GM12878 (cell line): ENCODE measurements at regions not wholly inside any gene's neighbourhood (a gene's known extent, or its start where the extent isn't known, plus 50 kb on each side); places are given as distances from the start of the nearest gene placed in this dataset.

Experiments used
- ATAC-seq: fragments of 200-7000 bp; cut with Tn5 transposase; 3 replicates; pipeline ENCODE4 v1.9.1; 2020; ENCODE audit warnings: mild to moderate bottlenecking, moderate library complexity
- BruUV-seq: library from RNA; stranded (reverse); fragments of 400-500 nt; replicated peaks from 2 replicates; lab custom pipeline; 2021; lab: Mats Ljungman, UMichigan
- CTCF ChIA-PET: fragments of 300-600 bp; sonication (Branson Sonifier 250); formaldehyde crosslinking; extraction: SDS; loops from one replicate; lab custom pipeline; 2021; ENCODE audit warnings: inconsistent platforms; lab: Yijun Ruan, JAX
- POLR2A ChIA-PET: fragments of 350-600 bp; formaldehyde crosslinking; extraction: SDS; loops from one replicate; lab custom pipeline; 2021; ENCODE audit warnings: inconsistent platforms; lab: Charles Lee
- RAD21 ChIA-PET: fragments of 300-600 bp; sonication (Branson Sonifier 250); formaldehyde crosslinking; loops from one replicate; lab custom pipeline; 2023; ENCODE audit warnings: antibody characterized with exemption; ENCODE audit not compliant: unreplicated experiment; lab: Charles Lee
- SMC1A ChIA-PET: fragments of 300-600 bp; sonication (Branson Sonifier 250); formaldehyde crosslinking; loops from one replicate; lab custom pipeline; 2023; ENCODE audit not compliant: unreplicated experiment, uncharacterized antibody; lab: Charles Lee
- DNase-seq: peaks from one replicate; pipeline ENCODE4 v3.0.0-alpha.2; 2011; ENCODE audit warnings: low read depth, low spot score
- FAIRE-seq: peaks from 3 replicates; lab custom pipeline; 2011; peaks lifted over from hg19 to GRCh38; lab: Jason Lieb, UNC
- H2AFZ ChIP-seq: 2 replicates; pipeline ENCODE4 v1.6.0; 2011; ENCODE audit warnings: low read depth, low read length, control low read depth; ENCODE audit not compliant: control insufficient read depth
- H3K27ac ChIP-seq: 2 replicates; pipeline ENCODE4 v1.5.1; 2011; ENCODE audit warnings: control low read depth; ENCODE audit not compliant: control insufficient read depth, insufficient read depth
- H3K27me3 ChIP-seq, 2 experiments: replicated peaks in 1 of 2; 2 replicates each; pipeline versions ENCODE4 v1.6.0 to v1.6.1; 2011; ENCODE audit warnings: low read length in 1 of 2; ENCODE audit not compliant: control insufficient read depth in 2 of 2, insufficient read depth in 2 of 2
- H3K36me3 ChIP-seq, 2 experiments: 2 replicates each; pipeline ENCODE4 v1.5.1; 2011; ENCODE audit warnings: low read length in 1 of 2; ENCODE audit not compliant: control insufficient read depth in 2 of 2, insufficient read depth in 2 of 2
- H3K4me1 ChIP-seq: 2 replicates; pipeline ENCODE4 v1.6.1; 2011; ENCODE audit warnings: mild to moderate bottlenecking, low read length, moderate library complexity, mixed read lengths; ENCODE audit not compliant: control insufficient read depth, insufficient read depth
- H3K4me2 ChIP-seq: 2 replicates; pipeline ENCODE4 v1.6.0; 2011; ENCODE audit warnings: control low read depth; ENCODE audit not compliant: control insufficient read depth, insufficient read depth
- H3K4me3 ChIP-seq: fragments of 200-600 bp; sonication (generic); 2 replicates; pipeline ENCODE4 v1.5.1; 2016
- H3K79me2 ChIP-seq: 2 replicates; pipeline ENCODE4 v1.6.0; 2011; ENCODE audit warnings: low read length; ENCODE audit not compliant: control insufficient read depth, insufficient read depth
- H3K9ac ChIP-seq: 2 replicates; pipeline ENCODE4 v1.8.0; 2011; ENCODE audit warnings: low read length, control low read depth, mixed read lengths; ENCODE audit not compliant: control insufficient read depth, insufficient read depth
- H3K9me3 ChIP-seq: replicated peaks from 3 replicates; pipeline ENCODE4 v1.5.1; 2011; ENCODE audit warnings: mild to moderate bottlenecking, low read length; ENCODE audit not compliant: control insufficient read depth, insufficient read depth
- H4K20me1 ChIP-seq: 2 replicates; pipeline ENCODE4 v1.6.0; 2011; ENCODE audit not compliant: control insufficient read depth, insufficient read depth
- CHD4 ChIP-seq: fragments of 200-600 bp; sonication (generic); IDR thresholded peaks from 2 replicates; pipeline ENCODE4 v1.6.1; 2016; ENCODE audit warnings: mild to moderate bottlenecking
- MEF2A ChIP-seq: IDR thresholded peaks from 2 replicates; pipeline ENCODE4 v1.6.1; 2011; ENCODE audit warnings: low read depth, mild to moderate bottlenecking, low read length, moderate library complexity; ENCODE audit not compliant: insufficient read depth
- MXI1 ChIP-seq: fragments of 150-350 bp; IDR thresholded peaks from 2 replicates; pipeline ENCODE4 v1.6.1; 2011; ENCODE audit warnings: low read depth, mild to moderate bottlenecking, inconsistent platforms, low read length, improper control_type of control experiment
- NR2C1 ChIP-seq: fragments of 450-650 bp; IDR thresholded peaks from 2 replicates; pipeline ENCODE4 v1.6.1; 2017; ENCODE audit warnings: antibody characterized with exemption, mild to moderate bottlenecking, moderate library complexity
- NR2C2 ChIP-seq: IDR thresholded peaks from 2 replicates; pipeline ENCODE4 v1.6.1; 2011; ENCODE audit warnings: borderline replicate concordance, low read depth; ENCODE audit not compliant: control insufficient read depth, insufficient read length
- PAX8 ChIP-seq: fragments of 450-650 bp; IDR thresholded peaks from 2 replicates; pipeline ENCODE4 v1.6.1; 2017; ENCODE audit warnings: mild to moderate bottlenecking, moderate library complexity
- SMAD1 ChIP-seq: fragments of 450-650 bp; IDR thresholded peaks from 2 replicates; pipeline ENCODE4 v1.6.1; 2018; ENCODE audit warnings: mild to moderate bottlenecking, low read depth; ENCODE audit not compliant: partially characterized antibody
- SMARCA5 ChIP-seq: fragments of 450-650 bp; IDR thresholded peaks from 2 replicates; pipeline ENCODE4 v1.6.1; 2017; ENCODE audit warnings: mild to moderate bottlenecking
- SREBF2 ChIP-seq: IDR thresholded peaks from 2 replicates; pipeline ENCODE4 v1.6.1; 2012; ENCODE audit warnings: mild to moderate bottlenecking, low read length
- STAT3 ChIP-seq: IDR thresholded peaks from 2 replicates; pipeline ENCODE4 v1.6.1; 2011; ENCODE audit warnings: low read depth, low read length, improper control_type of control experiment
- SUPT20H ChIP-seq: IDR thresholded peaks from 2 replicates; pipeline ENCODE4 v1.6.1; 2011; ENCODE audit warnings: low read depth, mild to moderate bottlenecking, low read length, moderate library complexity, borderline replicate concordance; ENCODE audit not compliant: control insufficient read depth
- ZNF24 ChIP-seq: fragments of 450-650 bp; IDR thresholded peaks from 2 replicates; pipeline ENCODE4 v1.6.1; 2017; ENCODE audit warnings: antibody characterized with exemption, mild to moderate bottlenecking
- ZNF687 ChIP-seq: fragments of 450-650 bp; IDR thresholded peaks from 2 replicates; pipeline ENCODE4 v1.6.1; 2017; ENCODE audit warnings: mild to moderate bottlenecking, moderate library complexity
- WGBS: methylation state at CpG from one replicate; pipeline ENCODE4 v1.1.6; 2016; ENCODE audit warnings: low lambda C conversion rate; ENCODE audit not compliant: insufficient replicate concordance, insufficient coverage; ENCODE audit errors: missing lambda C conversion rate; 5-methylcytosine and 5-hydroxymethylcytosine counted together
- in situ Hi-C: fragments of 300-500 bp; cut with MboI; formaldehyde crosslinking; loops from 9 replicates; pipeline ENCODE4 v1.14.3; 2018; ENCODE audit warnings: mixed read lengths
- intact Hi-C: fragments of 100-400 bp; cut with micrococcal nuclease; formaldehyde crosslinking; loops from one replicate; pipeline ENCODE4 v1.14.2; 2022; ENCODE audit not compliant: unreplicated experiment
- TF ChIP-seq, protein P1 (sequence below): IDR thresholded peaks from 2 replicates; pipeline ENCODE4 v1.6.1; 2012; ENCODE audit warnings: mild to moderate bottlenecking, low read depth, low read length

GRCh38 chr12:24278832-24279231 is 329.4 kb upstream of the SOX5 start:
- no peaks in the 10 kb centered on the region for H3K27me3 ChIP-seq
- ChIA-PET POLR2A (no interaction called here), CTCF (no interaction called here), RAD21 (no interaction called here), SMC1A (no interaction called here)
- FAIRE-seq (no peak), DNase-seq (no peak), ATAC-seq (no peak)
- H3K4me1 ChIP-seq = no peaks in the 10 kb centered on the region
- no peak overlapping the region for H3K4me2 ChIP-seq
- no peak for TF ChIP-seq SMARCA5
- TF ChIP-seq NR2C2 = no peak
- no peak for TF ChIP-seq NR2C1
- TF ChIP-seq MXI1 = no peak
- no peak for TF ChIP-seq SUPT20H
- no peak for TF ChIP-seq PAX8
- TF ChIP-seq SMAD1 = no peak
- TF ChIP-seq MEF2A = no peak
- TF ChIP-seq SREBF2 = no peak
- H3K9ac ChIP-seq = no peak overlapping the region
- H3K9me3 ChIP-seq = no peaks in the 10 kb centered on the region
- H3K4me3 ChIP-seq = no peak overlapping the region
- no peaks in the 10 kb centered on the region for H3K79me2 ChIP-seq
- H2AFZ ChIP-seq = no peak overlapping the region
- H3K27ac ChIP-seq = no peak overlapping the region
- in situ Hi-C loops (no loop called here), intact Hi-C loops (no loop called here)
- BruUV-seq = no TSS peak
- no peaks in the 10 kb centered on the region for H4K20me1 ChIP-seq
- H3K36me3 ChIP-seq = no peaks in the 10 kb centered on the region

- intact Hi-C loops (no loop called here), in situ Hi-C loops (no loop called here)
- no peak overlapping the region for H3K27ac ChIP-seq
- FAIRE-seq = no peak
- TF ChIP-seq CHD4 = no peak
- no peak for TF ChIP-seq ZNF687
- no peak for TF ChIP-seq PAX8
- TF ChIP-seq, protein P1, sequence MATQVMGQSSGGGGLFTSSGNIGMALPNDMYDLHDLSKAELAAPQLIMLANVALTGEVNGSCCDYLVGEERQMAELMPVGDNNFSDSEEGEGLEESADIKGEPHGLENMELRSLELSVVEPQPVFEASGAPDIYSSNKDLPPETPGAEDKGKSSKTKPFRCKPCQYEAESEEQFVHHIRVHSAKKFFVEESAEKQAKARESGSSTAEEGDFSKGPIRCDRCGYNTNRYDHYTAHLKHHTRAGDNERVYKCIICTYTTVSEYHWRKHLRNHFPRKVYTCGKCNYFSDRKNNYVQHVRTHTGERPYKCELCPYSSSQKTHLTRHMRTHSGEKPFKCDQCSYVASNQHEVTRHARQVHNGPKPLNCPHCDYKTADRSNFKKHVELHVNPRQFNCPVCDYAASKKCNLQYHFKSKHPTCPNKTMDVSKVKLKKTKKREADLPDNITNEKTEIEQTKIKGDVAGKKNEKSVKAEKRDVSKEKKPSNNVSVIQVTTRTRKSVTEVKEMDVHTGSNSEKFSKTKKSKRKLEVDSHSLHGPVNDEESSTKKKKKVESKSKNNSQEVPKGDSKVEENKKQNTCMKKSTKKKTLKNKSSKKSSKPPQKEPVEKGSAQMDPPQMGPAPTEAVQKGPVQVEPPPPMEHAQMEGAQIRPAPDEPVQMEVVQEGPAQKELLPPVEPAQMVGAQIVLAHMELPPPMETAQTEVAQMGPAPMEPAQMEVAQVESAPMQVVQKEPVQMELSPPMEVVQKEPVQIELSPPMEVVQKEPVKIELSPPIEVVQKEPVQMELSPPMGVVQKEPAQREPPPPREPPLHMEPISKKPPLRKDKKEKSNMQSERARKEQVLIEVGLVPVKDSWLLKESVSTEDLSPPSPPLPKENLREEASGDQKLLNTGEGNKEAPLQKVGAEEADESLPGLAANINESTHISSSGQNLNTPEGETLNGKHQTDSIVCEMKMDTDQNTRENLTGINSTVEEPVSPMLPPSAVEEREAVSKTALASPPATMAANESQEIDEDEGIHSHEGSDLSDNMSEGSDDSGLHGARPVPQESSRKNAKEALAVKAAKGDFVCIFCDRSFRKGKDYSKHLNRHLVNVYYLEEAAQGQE = no peak
- no peak for TF ChIP-seq ZNF24
- no peak for TF ChIP-seq STAT3
- no peaks in the 10 kb centered on the region for H3K36me3 ChIP-seq
- SMC1A ChIA-PET = no interaction called here
- H3K4me1 ChIP-seq = no peaks in the 10 kb centered on the region
- no peaks in the 10 kb centered on the region for H3K9me3 ChIP-seq
- no peaks in the 10 kb centered on the region for H3K79me2 ChIP-seq
- POLR2A ChIA-PET = no interaction called here
- CTCF ChIA-PET = no interaction called here
- WGBS = 46% methylated on average over 2 of the region's 2 CpGs
- no peak for ATAC-seq
- H4K20me1 ChIP-seq = no peaks in the 10 kb centered on the region
- H3K4me2 ChIP-seq = no peak overlapping the region
- no peak for DNase-seq
- H3K4me3 ChIP-seq = no peak overlapping the region
- no TSS peak for BruUV-seq
- H3K9ac ChIP-seq = no peak overlapping the region
- RAD21 ChIA-PET = no interaction called here
- no peak overlapping the region for H2AFZ ChIP-seq
- H3K27me3 ChIP-seq = no peaks in the 10 kb centered on the region
Observed at GRCh38 chr12:24270965-24271364, 321.5 kb upstream of the SOX5 start.
